GM18951 (cell line): ENCODE measurements at regions not wholly inside any gene's neighbourhood (a gene's known extent, or its start where the extent isn't known, plus 50 kb on each side); places are given as distances from the start of the nearest gene placed in this dataset.
"Not testable (repeated sequence)": the region's sequence is repeated elsewhere in the genome, so short reads cannot be mapped to it uniquely, and the experiment has no call there.

Experiments
- POLR2A ChIP-seq: IDR thresholded peaks from 4 replicates; pipeline ENCODE4 v1.6.1; 2011; ENCODE audit warnings: mild to moderate bottlenecking; ENCODE audit not compliant: insufficient read length, insufficient read depth; ENCODE audit errors: extremely low read depth
- in situ Hi-C: fragments of 300-500 bp; cut with MboI; formaldehyde crosslinking; loops from one replicate; pipeline ENCODE4 v1.12.0; 2022; ENCODE audit warnings: low sequenced_read_pairs, mixed read lengths, inconsistent platforms; ENCODE audit not compliant: unreplicated experiment

GRCh38 chrX:13472975-13473374 lies 96.4 kb upstream of the EGFL6 start:
- in situ Hi-C loops, result no loop called here
- no peak for TF ChIP-seq POLR2A

GRCh38 chrX:13471269-13471668 lies 98.1 kb upstream of the EGFL6 start:
- TF ChIP-seq POLR2A, result no peak
- in situ Hi-C loops, result no loop called here

GRCh38 chrX:13470685-13470977 lies 98.8 kb upstream of the EGFL6 start:
- in situ Hi-C loops, result no loop called here
- no peak for TF ChIP-seq POLR2A

GRCh38 chrX:13469963-13470684 lies 99.3 kb upstream of the EGFL6 start:
- in situ Hi-C loops, result no loop called here
- no peak for TF ChIP-seq POLR2A

GRCh38 chrX:13468096-13468495 lies 101.3 kb upstream of the EGFL6 start:
- in situ Hi-C loops, result no loop called here
- no peak for TF ChIP-seq POLR2A

GRCh38 chrX:13467243-13467642 lies 102.2 kb upstream of the EGFL6 start:
- in situ Hi-C loops, result no loop called here

GRCh38 chrX:13464599-13465275 lies 104.7 kb upstream of the EGFL6 start:
- in situ Hi-C loops, result no loop called here
- no peak for TF ChIP-seq POLR2A

More at GRCh38 chrX:13467243-13467642, 102.2 kb upstream of the EGFL6 start:
- no peak for TF ChIP-seq POLR2A

- in situ Hi-C loops, result no loop called here
- TF ChIP-seq POLR2A, result no peak
Measured at GRCh38 chrX:13463608-13464007, 105.8 kb upstream of the EGFL6 start.

- in situ Hi-C loops, result no loop called here
Measured at GRCh38 chrX:13452283-13452682, 117.1 kb upstream of the EGFL6 start.

GRCh38 chrX:13449441-13449840 lies 120.0 kb upstream of the EGFL6 start:
- in situ Hi-C loops, result no loop called here
- TF ChIP-seq POLR2A, result no peak

More at GRCh38 chrX:13452283-13452682, 117.1 kb upstream of the EGFL6 start:
- no peak for TF ChIP-seq POLR2A

- in situ Hi-C loops, result no loop called here
- TF ChIP-seq POLR2A, result no peak
Measured at GRCh38 chrX:13448941-13449340, 120.5 kb upstream of the EGFL6 start.

GRCh38 chrX:13441608-13442007 lies 121.8 kb upstream of the ATXN3L start:
- in situ Hi-C loops, result not testable (repeated sequence)

GRCh38 chrX:13440176-13440575 lies 120.3 kb upstream of the ATXN3L start:
- in situ Hi-C loops, result no loop called here
- TF ChIP-seq POLR2A, result no peak

- in situ Hi-C loops, result no loop called here
- TF ChIP-seq POLR2A, result no peak
Measured at GRCh38 chrX:13433298-13433605, 113.4 kb upstream of the ATXN3L start.

GRCh38 chrX:13432414-13433297 lies 112.8 kb upstream of the ATXN3L start:
- TF ChIP-seq POLR2A, result no peak
- in situ Hi-C loops, result no loop called here
